Parathyroid adenoma (tissue), 2 donors: ENCODE measurements at regions not wholly inside any gene's neighbourhood (a gene's known extent, or its start where the extent isn't known, plus 50 kb on each side); places are given as distances from the start of the nearest gene placed in this dataset.
"Not testable (repeated sequence)": the region's sequence is repeated elsewhere in the genome, so short reads cannot be mapped to it uniquely, and the experiment has no call there.

Experiments
- H2AFZ ChIP-seq: fragments of 300-600 bp; sonication (generic); one replicate; pipeline ENCODE4 v1.7.0; 2017; ENCODE audit warnings: antibody characterized with exemption, mild to moderate bottlenecking
- H3K27ac ChIP-seq: fragments of 300-600 bp; sonication (generic); one replicate; pipeline ENCODE4 v1.7.0; 2017
- H3K27me3 ChIP-seq: fragments of 300-600 bp; sonication (generic); one replicate; pipeline ENCODE4 v1.7.0; 2017; ENCODE audit warnings: low read length; ENCODE audit not compliant: control insufficient read depth, insufficient read depth
- H3K36me3 ChIP-seq: fragments of 300-600 bp; sonication (generic); one replicate; pipeline ENCODE4 v1.7.0; 2017; ENCODE audit warnings: low read length; ENCODE audit not compliant: control insufficient read depth, insufficient read depth
- H3K4me1 ChIP-seq: fragments of 300-600 bp; sonication (generic); one replicate; pipeline ENCODE4 v1.7.0; 2017; ENCODE audit warnings: control low read depth
- H3K4me2 ChIP-seq: fragments of 300-600 bp; sonication (generic); one replicate; pipeline ENCODE4 v1.7.0; 2017; ENCODE audit warnings: low read length
- H3K4me3 ChIP-seq: fragments of 300-600 bp; sonication (generic); one replicate; pipeline ENCODE4 v1.7.0; 2017; ENCODE audit warnings: low read depth, low read length
- H3K79me2 ChIP-seq: fragments of 300-600 bp; sonication (generic); one replicate; pipeline ENCODE4 v1.7.0; 2017; ENCODE audit warnings: control low read depth
- H3K9ac ChIP-seq: fragments of 300-600 bp; sonication (generic); one replicate; pipeline ENCODE4 v1.7.0; 2017; ENCODE audit warnings: mild to moderate bottlenecking
- H3K9me3 ChIP-seq: fragments of 300-600 bp; sonication (generic); one replicate; pipeline ENCODE4 v1.7.0; 2017; ENCODE audit warnings: low read length; ENCODE audit not compliant: control insufficient read depth
- CTCF ChIP-seq: fragments of 300-600 bp; sonication (generic); IDR thresholded peaks from one replicate; pipeline ENCODE4 v1.7.0; 2017; ENCODE audit warnings: antibody characterized with exemption, mild to moderate bottlenecking
- donor health status: primary hyperparathyroidism.

- Histone ChIP-seq H3K36me3 (no peaks in the 10 kb centered on the region), H2AFZ (no peak overlapping the region), H3K4me2 (no peak overlapping the region), H3K9me3 (no peaks in the 10 kb centered on the region), H3K27ac (no peak overlapping the region), H3K9ac (no peak overlapping the region), H3K4me1 (no peaks in the 10 kb centered on the region), H3K27me3 (no peaks in the 10 kb centered on the region), H3K4me3 (no peak overlapping the region), H3K79me2 (no peaks in the 10 kb centered on the region)
- no peak for TF ChIP-seq CTCF
Observed at GRCh38 chr10:71094712-71095390, 117.5 kb upstream of the UNC5B start.

- H3K9ac ChIP-seq = no peak overlapping the region
- H3K36me3 ChIP-seq = no peaks in the 10 kb centered on the region
- no peaks in the 10 kb centered on the region for H3K79me2 ChIP-seq
- H2AFZ ChIP-seq = no peak overlapping the region
- H3K9me3 ChIP-seq = no peaks in the 10 kb centered on the region
- H3K4me2 ChIP-seq = no peak overlapping the region
- TF ChIP-seq CTCF = no peak
- H3K27me3 ChIP-seq = no peaks in the 10 kb centered on the region
- H3K27ac ChIP-seq = no peak overlapping the region
- no peaks in the 10 kb centered on the region for H3K4me1 ChIP-seq
- no peak overlapping the region for H3K4me3 ChIP-seq
Observed at GRCh38 chr10:71099731-71100361, 112.5 kb upstream of the UNC5B start.

DNA sequence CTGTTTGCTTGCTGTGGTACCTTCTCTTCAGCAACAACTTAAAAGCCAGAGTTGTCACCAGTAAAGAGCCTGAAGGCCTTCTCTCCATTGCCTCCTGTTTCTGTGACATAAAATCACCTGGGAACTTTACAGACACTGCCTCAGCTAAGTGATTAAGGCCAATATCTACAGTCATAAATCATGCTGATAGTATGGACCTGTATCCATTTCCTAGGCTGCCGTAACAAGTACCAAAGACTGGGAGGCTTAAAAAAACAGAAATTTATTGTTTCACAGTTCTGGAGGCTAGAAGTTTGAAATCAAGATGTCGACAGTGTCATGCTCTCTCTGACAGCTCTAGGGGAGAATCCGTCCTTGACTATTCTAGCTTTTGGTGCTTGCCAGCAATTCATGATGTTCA, 108.4 kb upstream of the UNC5B start:
- Histone ChIP-seq H3K9me3 (no peaks in the 10 kb centered on the region), H3K36me3 (no peaks in the 10 kb centered on the region), H3K79me2 (no peaks in the 10 kb centered on the region), H3K4me3 (no peak overlapping the region), H3K27me3 (no peaks in the 10 kb centered on the region), H3K27ac (no peak overlapping the region), H3K4me1 (no peaks in the 10 kb centered on the region), H3K4me2 (no peak overlapping the region), H3K9ac (no peak overlapping the region), H2AFZ (no peak overlapping the region)
- TF ChIP-seq CTCF = no peak

- H3K27me3 ChIP-seq, H3K36me3 ChIP-seq, H3K9ac ChIP-seq, H3K27ac ChIP-seq, H3K4me1 ChIP-seq, H3K4me3 ChIP-seq, H3K79me2 ChIP-seq, H2AFZ ChIP-seq, H3K4me2 ChIP-seq, H3K9me3 ChIP-seq: not testable (repeated sequence)
Observed at GRCh38 chr10:71106151-71106550, 106.2 kb upstream of the UNC5B start.

GRCh38 chr10:71107117-71107516, 105.3 kb upstream of the UNC5B start:
- not testable (repeated sequence) for H3K4me2 ChIP-seq, H3K27me3 ChIP-seq, H3K4me3 ChIP-seq, H3K27ac ChIP-seq, H3K9ac ChIP-seq, H2AFZ ChIP-seq, H3K9me3 ChIP-seq, H3K36me3 ChIP-seq, H3K79me2 ChIP-seq, H3K4me1 ChIP-seq

- not testable (repeated sequence) for H3K9me3 ChIP-seq, H3K36me3 ChIP-seq, H3K27ac ChIP-seq, H3K4me2 ChIP-seq, H3K27me3 ChIP-seq, H3K79me2 ChIP-seq, H3K4me3 ChIP-seq, H2AFZ ChIP-seq, H3K4me1 ChIP-seq, H3K9ac ChIP-seq
Observed at GRCh38 chr10:71108042-71108441, 104.3 kb upstream of the UNC5B start.
